ENCODE measurements at regions not wholly inside any gene's neighbourhood (a gene's known extent, or its start where the extent isn't known, plus 50 kb on each side); places are given as distances from the start of the nearest gene placed in this dataset.

DNA sequence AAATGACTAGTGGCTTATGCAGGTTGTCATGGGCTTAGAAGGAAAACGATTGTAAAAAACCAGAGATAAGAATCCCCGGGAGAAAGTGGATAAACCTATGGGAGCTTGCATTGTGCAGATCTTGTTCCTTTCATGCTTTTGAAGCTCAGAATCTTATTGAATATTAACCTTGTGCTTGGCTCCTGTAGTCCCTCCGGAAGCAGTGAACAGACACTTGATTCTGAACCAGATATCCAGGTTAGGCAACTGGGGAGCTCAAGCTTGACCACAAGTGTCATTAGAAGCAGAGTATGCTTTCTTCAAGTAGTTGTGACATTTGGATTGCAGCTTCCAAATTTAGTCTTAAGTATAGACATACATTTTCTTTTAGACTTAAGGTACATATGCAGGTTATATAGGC lies 212.6 kb upstream of the MOCS1 start:
- TF ChIP-seq, protein P1, sequence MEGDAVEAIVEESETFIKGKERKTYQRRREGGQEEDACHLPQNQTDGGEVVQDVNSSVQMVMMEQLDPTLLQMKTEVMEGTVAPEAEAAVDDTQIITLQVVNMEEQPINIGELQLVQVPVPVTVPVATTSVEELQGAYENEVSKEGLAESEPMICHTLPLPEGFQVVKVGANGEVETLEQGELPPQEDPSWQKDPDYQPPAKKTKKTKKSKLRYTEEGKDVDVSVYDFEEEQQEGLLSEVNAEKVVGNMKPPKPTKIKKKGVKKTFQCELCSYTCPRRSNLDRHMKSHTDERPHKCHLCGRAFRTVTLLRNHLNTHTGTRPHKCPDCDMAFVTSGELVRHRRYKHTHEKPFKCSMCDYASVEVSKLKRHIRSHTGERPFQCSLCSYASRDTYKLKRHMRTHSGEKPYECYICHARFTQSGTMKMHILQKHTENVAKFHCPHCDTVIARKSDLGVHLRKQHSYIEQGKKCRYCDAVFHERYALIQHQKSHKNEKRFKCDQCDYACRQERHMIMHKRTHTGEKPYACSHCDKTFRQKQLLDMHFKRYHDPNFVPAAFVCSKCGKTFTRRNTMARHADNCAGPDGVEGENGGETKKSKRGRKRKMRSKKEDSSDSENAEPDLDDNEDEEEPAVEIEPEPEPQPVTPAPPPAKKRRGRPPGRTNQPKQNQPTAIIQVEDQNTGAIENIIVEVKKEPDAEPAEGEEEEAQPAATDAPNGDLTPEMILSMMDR (CRISPR knock-in tag; IDR thresholded peaks at IDR 0.05) = no peak
- TF ChIP-seq EP300 (IDR thresholded peaks at IDR 0.05; ENCODE audit: low read depth in 2 of 2, low read length in 2 of 2) = no peak
- TF ChIP-seq EP300 (CRISPR knock-in tag; IDR thresholded peaks at IDR 0.05; ENCODE audit: borderline replicate concordance) = no peak
- TF ChIP-seq EZH2 (conservative IDR thresholded peaks at IDR 0.05; ENCODE audit: low read depth, low read length) = no peak
- no peak for TF ChIP-seq FOXM1 (CRISPR knock-in tag; IDR thresholded peaks at IDR 0.05)
